Vagina (tissue), 2 donors: ENCODE measurements at regions not wholly inside any gene's neighbourhood (a gene's known extent, or its start where the extent isn't known, plus 50 kb on each side); places are given as distances from the start of the nearest gene placed in this dataset.

Source experiments
- CTCF ChIP-seq, 3 experiments: fragments of 450-650 bp in 2 of 3; fragments of 200-600 bp in 1 of 3; sonication (generic) in 1 of 3; IDR thresholded peaks; one replicate each; pipeline ENCODE4 v1.5.1; 2017 to 2019; ENCODE audit warnings: antibody characterized with exemption in 3 of 3, mild to moderate bottlenecking in 2 of 3, moderate library complexity in 2 of 3
- POLR2AphosphoS5 ChIP-seq, 2 donors: sonication (generic); formaldehyde crosslinking; IDR thresholded peaks; one replicate each; pipeline ENCODE4 v1.9.0; 2017; ENCODE audit warnings: antibody characterized with exemption in 2 of 2, mild to moderate bottlenecking in 2 of 2, low read depth in 1 of 2; ENCODE audit not compliant: insufficient read depth in 1 of 2

GRCh38 chr15:98294126-98294525 lies 333.6 kb downstream of the ARRDC4 start:
- TF ChIP-seq POLR2AphosphoS5 (IDR thresholded peaks at IDR 0.05; ENCODE audit: insufficient read depth in 1 of 2, low read depth in 1 of 2) (no peak), CTCF (IDR thresholded peaks at IDR 0.05) (no peak)
